ENCODE measurements at regions not wholly inside any gene's neighbourhood (a gene's known extent, or its start where the extent isn't known, plus 50 kb on each side); places are given as distances from the start of the nearest gene placed in this dataset.

DNA sequence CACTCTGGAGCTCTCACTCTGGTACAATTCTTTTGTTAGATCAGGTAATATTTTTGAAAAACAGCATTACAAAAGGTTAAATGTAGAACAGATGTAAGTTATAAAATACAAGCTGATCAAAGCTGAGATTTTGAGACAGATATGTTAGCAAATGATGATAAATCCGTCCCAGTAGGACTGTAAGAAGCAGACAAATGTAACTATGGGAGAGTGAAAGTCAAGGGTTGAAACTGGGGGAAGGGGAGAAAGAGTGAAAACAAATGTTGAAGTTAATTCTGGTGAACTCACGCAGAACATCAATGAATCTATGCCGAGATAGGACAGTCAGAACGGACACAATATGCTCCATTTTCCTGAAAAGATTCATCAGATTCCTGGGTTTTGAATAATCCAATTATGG is 298.9 kb upstream of the IRX5 start:
- DNase-seq = no peak
- CTCF ChIA-PET = interaction anchor here (0.7 kb wide), 1 partner anchor 188 kb away, joined by 5 read pairs; no protein-coding TSS in a partner anchor
- H3K27me3 Mint-ChIP-seq (ENCODE audit: unreplicated experiment) = peaks cover 59% of the 10 kb centered on the region
- no peaks in the 10 kb centered on the region for H3K36me3 Mint-ChIP-seq (ENCODE audit: insufficient read depth, unreplicated experiment)
- H3K4me3 Mint-ChIP-seq (ENCODE audit: low read depth, unreplicated experiment) = no peak overlapping the region
- H3K27ac Mint-ChIP-seq (ENCODE audit: unreplicated experiment) = no peak overlapping the region
- TF ChIP-seq, protein P1, sequence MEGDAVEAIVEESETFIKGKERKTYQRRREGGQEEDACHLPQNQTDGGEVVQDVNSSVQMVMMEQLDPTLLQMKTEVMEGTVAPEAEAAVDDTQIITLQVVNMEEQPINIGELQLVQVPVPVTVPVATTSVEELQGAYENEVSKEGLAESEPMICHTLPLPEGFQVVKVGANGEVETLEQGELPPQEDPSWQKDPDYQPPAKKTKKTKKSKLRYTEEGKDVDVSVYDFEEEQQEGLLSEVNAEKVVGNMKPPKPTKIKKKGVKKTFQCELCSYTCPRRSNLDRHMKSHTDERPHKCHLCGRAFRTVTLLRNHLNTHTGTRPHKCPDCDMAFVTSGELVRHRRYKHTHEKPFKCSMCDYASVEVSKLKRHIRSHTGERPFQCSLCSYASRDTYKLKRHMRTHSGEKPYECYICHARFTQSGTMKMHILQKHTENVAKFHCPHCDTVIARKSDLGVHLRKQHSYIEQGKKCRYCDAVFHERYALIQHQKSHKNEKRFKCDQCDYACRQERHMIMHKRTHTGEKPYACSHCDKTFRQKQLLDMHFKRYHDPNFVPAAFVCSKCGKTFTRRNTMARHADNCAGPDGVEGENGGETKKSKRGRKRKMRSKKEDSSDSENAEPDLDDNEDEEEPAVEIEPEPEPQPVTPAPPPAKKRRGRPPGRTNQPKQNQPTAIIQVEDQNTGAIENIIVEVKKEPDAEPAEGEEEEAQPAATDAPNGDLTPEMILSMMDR (IDR thresholded peaks at IDR 0.05; ENCODE audit: unreplicated experiment) = no peak
- no TSS peak for BruUV-seq (replicated peaks)
- intact Hi-C loops (cut with micrococcal nuclease; ENCODE audit: unreplicated experiment) = loop anchor here (5.0 kb wide), 1 partner anchor 326 kb away; no protein-coding TSS in a partner anchor
- H3K4me1 Mint-ChIP-seq (ENCODE audit: low read depth, unreplicated experiment) = no peaks in the 10 kb centered on the region
- H3K9me3 Mint-ChIP-seq (ENCODE audit: low read depth, unreplicated experiment) = peaks cover 3% of the 10 kb centered on the region

DNA sequence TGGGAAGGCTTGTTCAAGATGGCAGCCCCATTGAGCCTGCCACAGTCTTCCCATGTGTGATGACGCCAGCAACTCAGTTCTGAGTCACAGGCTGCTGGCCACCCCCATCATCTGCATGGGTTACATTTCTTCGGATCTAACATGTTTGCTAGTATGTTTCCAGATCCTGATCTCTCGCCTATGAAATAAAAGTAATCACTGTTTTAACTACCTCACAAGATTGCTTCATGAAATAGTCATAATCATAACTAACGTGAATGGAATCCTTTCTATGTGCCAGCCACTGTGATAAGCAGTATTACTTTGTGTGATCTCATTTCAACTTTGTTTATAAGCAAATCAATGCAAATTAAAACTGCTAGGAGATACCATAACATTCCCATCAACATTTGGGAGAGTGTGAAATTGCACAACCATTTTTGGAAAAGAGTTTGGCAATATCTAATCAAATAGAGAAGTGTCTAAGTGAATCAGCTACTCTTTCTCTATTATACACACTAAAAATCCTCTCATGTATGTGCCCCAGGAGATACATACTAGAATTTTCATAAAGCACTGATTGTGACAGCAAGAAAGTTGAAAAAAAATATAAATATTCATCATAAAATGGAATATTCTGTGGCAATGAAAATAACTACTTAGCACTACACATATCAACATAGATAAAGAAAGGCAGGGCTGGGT is 300.2 kb upstream of the IRX5 start:
- H3K9me3 Mint-ChIP-seq (ENCODE audit: low read depth, unreplicated experiment) = peaks cover 3% of the 10 kb centered on the region
- intact Hi-C loops (cut with micrococcal nuclease; ENCODE audit: unreplicated experiment) = loop anchor here (5.0 kb wide), 1 partner anchor 327 kb away; no protein-coding TSS in a partner anchor
- H3K27me3 Mint-ChIP-seq (ENCODE audit: unreplicated experiment) = peaks cover 48% of the 10 kb centered on the region
- no peak overlapping the region for H3K4me3 Mint-ChIP-seq (ENCODE audit: low read depth, unreplicated experiment)
- no peaks in the 10 kb centered on the region for H3K4me1 Mint-ChIP-seq (ENCODE audit: low read depth, unreplicated experiment)
- H3K36me3 Mint-ChIP-seq (ENCODE audit: insufficient read depth, unreplicated experiment) = no peaks in the 10 kb centered on the region
- TF ChIP-seq, protein P1 (IDR thresholded peaks at IDR 0.05; ENCODE audit: unreplicated experiment) = no peak
- CTCF ChIA-PET = no interaction called here
- no peak overlapping the region for H3K27ac Mint-ChIP-seq (ENCODE audit: unreplicated experiment)
- BruUV-seq (replicated peaks) = no TSS peak
- no peak for DNase-seq

DNA sequence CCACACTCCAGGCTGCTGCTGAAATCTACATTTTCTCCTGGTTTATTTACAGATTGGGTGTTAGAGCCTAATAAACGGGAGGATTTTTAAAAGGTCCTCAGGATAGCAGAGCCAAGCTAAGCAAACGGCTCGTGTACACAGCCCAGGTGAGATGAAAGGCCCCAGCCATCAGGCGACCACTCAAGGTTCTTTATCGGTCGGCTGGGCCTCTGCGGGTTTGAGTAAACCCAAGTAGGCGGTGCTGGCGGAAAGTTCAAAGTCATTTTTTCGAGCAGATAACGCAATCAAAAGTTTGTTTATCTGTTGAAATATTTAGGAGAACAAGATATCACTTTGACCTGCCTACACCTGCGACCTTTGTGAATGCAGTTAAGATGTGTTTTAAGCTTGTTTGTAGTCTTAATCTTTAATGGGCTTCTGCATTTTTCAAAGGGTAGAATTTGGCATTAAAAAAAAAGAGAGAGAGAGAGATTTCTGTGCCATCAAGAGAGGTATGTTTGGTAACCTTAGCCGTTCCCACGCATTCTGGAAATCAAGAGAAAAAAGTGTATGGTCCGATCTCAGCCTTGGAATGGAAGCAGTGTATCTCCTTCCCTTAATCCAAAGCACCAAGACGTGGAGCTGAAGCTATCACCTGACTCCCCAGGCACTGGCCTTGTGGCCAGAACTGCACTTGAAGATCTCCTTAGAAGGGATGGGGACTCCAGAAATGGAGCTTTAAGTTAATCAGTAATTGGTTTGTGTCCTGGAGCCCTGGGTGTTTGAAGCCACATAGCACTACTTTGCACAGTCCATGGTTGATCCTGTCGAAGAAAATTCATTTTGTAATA is 301.7 kb upstream of the IRX5 start:
- no peak for DNase-seq
- H3K4me1 Mint-ChIP-seq (ENCODE audit: low read depth, unreplicated experiment) = no peaks in the 10 kb centered on the region
- TF ChIP-seq, protein P1 (IDR thresholded peaks at IDR 0.05; ENCODE audit: unreplicated experiment) = no peak
- no peak overlapping the region for H3K4me3 Mint-ChIP-seq (ENCODE audit: low read depth, unreplicated experiment)
- BruUV-seq (replicated peaks) = no TSS peak
- peaks cover 48% of the 10 kb centered on the region for H3K27me3 Mint-ChIP-seq (ENCODE audit: unreplicated experiment)
- H3K36me3 Mint-ChIP-seq (ENCODE audit: insufficient read depth, unreplicated experiment) = no peaks in the 10 kb centered on the region
- CTCF ChIA-PET = no interaction called here
- H3K9me3 Mint-ChIP-seq (ENCODE audit: low read depth, unreplicated experiment) = peaks cover 3% of the 10 kb centered on the region
- H3K27ac Mint-ChIP-seq (ENCODE audit: unreplicated experiment) = no peak overlapping the region
- intact Hi-C loops (cut with micrococcal nuclease; ENCODE audit: unreplicated experiment) = no loop called here

DNA sequence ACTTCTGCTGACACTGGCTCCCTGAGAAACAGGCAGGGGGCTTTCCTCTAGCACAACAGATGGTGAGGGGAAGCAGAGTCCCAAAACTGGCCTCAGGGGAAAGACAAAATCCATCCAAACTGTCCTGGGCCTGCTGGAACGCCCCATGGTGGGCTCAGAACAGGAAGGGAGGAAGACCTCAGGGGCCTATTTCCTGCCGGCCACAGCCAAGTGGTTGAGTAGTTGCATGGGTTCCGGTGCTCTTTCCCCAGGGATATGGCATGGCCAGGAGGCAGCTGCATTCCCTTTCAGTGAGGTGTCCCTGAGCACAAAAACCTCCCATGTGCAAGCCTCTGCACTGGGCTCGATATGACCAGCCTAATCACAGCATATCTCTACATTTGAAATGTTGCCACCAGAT is 303.0 kb upstream of the IRX5 start:
- Mint-ChIP-seq H3K4me3 (ENCODE audit: low read depth, unreplicated experiment) (no peak overlapping the region), H3K36me3 (ENCODE audit: insufficient read depth, unreplicated experiment) (no peaks in the 10 kb centered on the region), H3K27ac (ENCODE audit: unreplicated experiment) (no peak overlapping the region), H3K9me3 (ENCODE audit: low read depth, unreplicated experiment) (peaks cover 3% of the 10 kb centered on the region), H3K27me3 (ENCODE audit: unreplicated experiment) (peaks cover 49% of the 10 kb centered on the region), H3K4me1 (ENCODE audit: low read depth, unreplicated experiment) (no peaks in the 10 kb centered on the region)
- DNase-seq = no peak
- no TSS peak for BruUV-seq (replicated peaks)
- CTCF ChIA-PET = no interaction called here
- TF ChIP-seq, protein P1 (IDR thresholded peaks at IDR 0.05; ENCODE audit: unreplicated experiment) = no peak
- intact Hi-C loops (cut with micrococcal nuclease; ENCODE audit: unreplicated experiment) = no loop called here
